Skeletal muscle satellite cell (primary cell): ENCODE measurements at regions not wholly inside any gene's neighbourhood (a gene's known extent, or its start where the extent isn't known, plus 50 kb on each side); places are given as distances from the start of the nearest gene placed in this dataset.

Experiments
- H3K27me3 ChIP-seq: 2 replicates; pipeline ENCODE4 v1.7.0; 2013; ENCODE audit warnings: low read length; ENCODE audit not compliant: control insufficient read depth, insufficient read depth
- H3K36me3 ChIP-seq: 2 replicates; pipeline ENCODE4 v1.7.0; 2013; ENCODE audit warnings: mild to moderate bottlenecking, control low read depth, low read length; ENCODE audit not compliant: insufficient read depth
- H3K4me1 ChIP-seq: 2 replicates; pipeline ENCODE4 v1.7.0; 2013; ENCODE audit warnings: low read length; ENCODE audit not compliant: control insufficient read depth, insufficient read depth
- H3K4me2 ChIP-seq: 2 replicates; pipeline ENCODE4 v1.7.0; 2013; ENCODE audit warnings: mild to moderate bottlenecking, low read length
- H3K4me3 ChIP-seq: 2 replicates; pipeline ENCODE4 v1.7.0; 2013; ENCODE audit warnings: low read length
- H3K9ac ChIP-seq: 2 replicates; pipeline ENCODE4 v1.7.0; 2013; ENCODE audit warnings: mild to moderate bottlenecking, low read depth, low read length, moderate library complexity
- H3K9me3 ChIP-seq: replicated peaks from 2 replicates; pipeline ENCODE4 v1.7.0; 2013; ENCODE audit warnings: mild to moderate bottlenecking, control low read depth, low read length

DNA sequence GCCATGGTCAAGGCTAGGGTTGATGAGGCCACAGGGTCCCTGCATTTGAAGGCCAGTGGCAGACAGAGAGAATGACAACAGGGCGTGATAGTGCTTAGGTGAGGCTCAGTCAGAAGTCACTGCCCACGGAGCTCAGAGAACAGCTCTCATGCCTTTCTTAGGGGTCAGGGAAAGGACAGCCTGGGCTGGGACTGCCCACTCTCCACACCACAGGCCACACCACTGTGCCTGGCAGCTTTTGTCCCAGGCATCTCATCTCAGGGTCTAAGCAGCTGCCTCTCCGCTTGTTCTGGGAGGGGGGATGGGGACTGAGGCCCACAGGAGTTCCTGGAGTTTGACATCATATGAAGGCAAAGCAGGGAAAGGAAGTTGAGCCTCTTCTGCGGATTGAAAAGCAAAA is 150.2 kb upstream of the B3GAT1 start:
- H3K36me3 ChIP-seq: no peaks in the 10 kb centered on the region
- no peaks in the 10 kb centered on the region for H3K4me1 ChIP-seq
- H3K4me2 ChIP-seq: no peak overlapping the region
- H3K4me3 ChIP-seq: no peak overlapping the region
- no peaks in the 10 kb centered on the region for H3K27me3 ChIP-seq
- peaks cover 27% of the 10 kb centered on the region for H3K9me3 ChIP-seq
- no peak overlapping the region for H3K9ac ChIP-seq

DNA sequence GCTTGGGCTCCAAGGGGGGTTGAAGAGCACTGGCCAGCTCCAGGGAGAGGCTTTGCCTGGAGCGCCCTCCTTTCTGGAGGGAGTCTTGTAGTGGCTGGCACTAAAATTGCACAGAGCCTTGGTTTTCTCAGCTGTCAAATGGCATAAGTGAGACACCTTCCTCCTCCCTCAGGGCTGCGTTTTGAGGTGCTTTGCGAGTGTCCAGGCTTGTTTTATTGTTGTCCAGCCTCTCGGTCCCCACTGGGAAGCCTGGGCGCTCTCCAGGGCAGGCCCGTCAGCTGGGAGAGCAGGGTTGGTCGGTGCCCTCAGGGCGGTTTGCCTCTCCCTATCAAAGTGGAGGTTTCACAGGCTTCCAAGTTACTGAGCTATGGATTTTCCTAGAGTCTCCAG is 149.3 kb upstream of the B3GAT1 start:
- H3K4me1 ChIP-seq: no peaks in the 10 kb centered on the region

DNA sequence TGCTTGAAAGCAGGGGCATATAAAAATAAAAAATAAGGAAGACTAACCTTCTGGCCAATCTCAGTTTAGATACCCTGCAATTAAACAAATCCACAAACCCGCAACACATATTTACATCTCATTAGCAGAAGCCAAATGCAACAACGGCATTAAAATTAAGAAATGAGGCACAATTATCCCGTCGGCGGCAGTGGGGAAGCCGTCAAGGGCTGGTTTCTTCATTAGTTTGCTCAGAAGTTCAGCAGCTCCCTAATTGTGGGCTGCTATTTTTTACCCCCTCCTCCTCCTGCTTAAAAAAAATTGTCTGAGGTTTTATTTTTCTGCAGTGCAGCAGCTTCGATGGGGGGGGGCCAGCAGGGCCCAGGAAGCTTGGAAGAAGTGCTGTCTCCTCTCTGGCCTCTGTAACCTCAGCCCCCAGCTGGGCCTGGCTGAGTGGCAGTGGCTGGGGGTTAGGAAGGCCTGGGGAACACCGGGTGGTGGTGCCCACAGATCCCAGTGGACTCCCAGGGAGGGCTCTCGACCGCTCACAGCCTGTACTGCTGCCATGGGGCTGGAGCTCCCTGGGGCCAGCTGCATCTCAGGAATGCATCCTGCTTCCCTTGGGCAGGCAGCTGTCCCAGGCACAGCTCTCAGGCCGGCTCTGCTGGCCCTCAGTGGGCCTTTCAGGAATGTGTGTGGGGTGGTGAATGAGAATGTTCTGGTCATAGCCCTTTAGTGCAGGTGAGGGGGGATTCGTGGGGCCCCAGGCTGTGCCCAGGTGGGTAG is 148.7 kb upstream of the B3GAT1 start:
- no peaks in the 10 kb centered on the region for H3K36me3 ChIP-seq
- H3K4me1 ChIP-seq: no peaks in the 10 kb centered on the region
- no peak overlapping the region for H3K4me3 ChIP-seq
- no peak overlapping the region for H3K9ac ChIP-seq
- no peaks in the 10 kb centered on the region for H3K27me3 ChIP-seq
- H3K4me2 ChIP-seq: no peak overlapping the region
- H3K9me3 ChIP-seq: peaks cover 29% of the 10 kb centered on the region

More for the DNA sequence above, 149.3 kb upstream of the B3GAT1 start:
- no peaks in the 10 kb centered on the region for H3K27me3 ChIP-seq
- peaks cover 31% of the 10 kb centered on the region for H3K9me3 ChIP-seq
- H3K4me3 ChIP-seq: no peak overlapping the region
- H3K36me3 ChIP-seq: no peaks in the 10 kb centered on the region
- no peak overlapping the region for H3K4me2 ChIP-seq
- H3K9ac ChIP-seq: no peak overlapping the region

GRCh38 chr11:134560066-134560465 is 148.0 kb upstream of the B3GAT1 start:
- Histone ChIP-seq H3K4me1 (no peaks in the 10 kb centered on the region), H3K9me3 (peaks cover 27% of the 10 kb centered on the region), H3K27me3 (no peaks in the 10 kb centered on the region), H3K36me3 (no peaks in the 10 kb centered on the region), H3K4me2 (no peak overlapping the region), H3K4me3 (no peak overlapping the region), H3K9ac (no peak overlapping the region)

DNA sequence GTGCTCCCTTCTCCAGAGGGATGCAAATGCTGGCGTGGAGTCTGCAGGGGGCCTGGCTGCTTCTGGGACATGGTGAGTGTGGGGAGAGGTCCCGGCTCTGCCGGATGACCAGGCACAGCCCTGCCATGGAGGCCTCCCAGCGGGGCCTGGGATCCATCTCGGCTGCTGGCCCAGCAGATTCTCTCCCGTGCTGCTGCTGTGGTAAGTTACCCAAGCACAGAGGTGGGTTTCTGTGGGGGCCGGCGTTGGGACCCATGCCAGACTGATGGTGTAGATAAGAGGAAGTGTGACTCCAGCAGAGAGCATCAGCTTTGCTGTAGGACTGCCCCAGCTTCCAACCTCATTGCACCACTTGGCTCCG is 147.5 kb upstream of the B3GAT1 start:
- Histone ChIP-seq H3K9me3 (peaks cover 30% of the 10 kb centered on the region), H3K36me3 (no peaks in the 10 kb centered on the region), H3K4me3 (no peak overlapping the region), H3K27me3 (no peaks in the 10 kb centered on the region), H3K4me1 (no peaks in the 10 kb centered on the region), H3K4me2 (no peak overlapping the region), H3K9ac (no peak overlapping the region)

GRCh38 chr11:134558916-134559601 is 147.0 kb upstream of the B3GAT1 start:
- H3K9ac ChIP-seq: no peak overlapping the region
- H3K4me3 ChIP-seq: no peak overlapping the region
- no peaks in the 10 kb centered on the region for H3K27me3 ChIP-seq
- H3K36me3 ChIP-seq: no peaks in the 10 kb centered on the region
- no peak overlapping the region for H3K4me2 ChIP-seq
- peaks cover 33% of the 10 kb centered on the region for H3K9me3 ChIP-seq
- no peaks in the 10 kb centered on the region for H3K4me1 ChIP-seq

GRCh38 chr11:134558258-134558835 is 146.3 kb upstream of the B3GAT1 start:
- Histone ChIP-seq H3K4me3 (no peak overlapping the region), H3K9ac (no peak overlapping the region), H3K4me2 (no peak overlapping the region), H3K36me3 (no peaks in the 10 kb centered on the region), H3K4me1 (no peaks in the 10 kb centered on the region), H3K27me3 (no peaks in the 10 kb centered on the region), H3K9me3 (peaks cover 33% of the 10 kb centered on the region)

DNA sequence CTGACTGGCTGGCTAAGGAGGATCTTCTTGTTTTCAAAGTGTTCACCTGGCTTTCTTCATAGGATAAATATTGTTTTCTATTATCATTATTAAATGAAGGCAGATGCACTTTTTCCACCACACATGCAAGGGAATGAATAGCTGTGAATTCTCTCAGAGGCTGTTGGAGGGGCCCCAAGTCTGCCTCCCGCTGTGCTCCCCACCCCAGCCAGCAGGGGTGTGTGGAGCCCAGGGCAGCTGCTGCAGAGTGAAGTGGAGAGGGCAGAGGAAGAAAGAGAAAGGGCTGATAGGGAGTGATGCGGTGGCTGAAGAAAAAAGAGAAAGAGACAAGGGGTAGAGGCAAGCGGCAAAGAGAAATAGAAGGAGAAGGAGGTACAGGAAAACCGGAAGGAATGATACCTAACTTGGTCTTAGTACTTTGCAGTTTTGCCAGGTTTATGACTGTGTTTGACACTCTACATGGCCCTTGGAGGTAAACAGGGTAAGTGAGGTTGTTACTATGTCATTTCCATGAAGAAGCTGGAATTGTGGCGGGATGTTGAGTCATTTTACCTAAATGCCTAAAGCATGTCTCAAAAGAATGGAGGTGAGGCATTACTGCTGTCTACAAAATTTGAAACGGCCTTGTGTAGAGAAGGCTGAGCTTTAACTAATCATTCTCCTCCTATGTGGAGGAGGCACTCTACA is 145.7 kb upstream of the B3GAT1 start:
- Histone ChIP-seq H3K4me1 (no peaks in the 10 kb centered on the region), H3K27me3 (no peaks in the 10 kb centered on the region), H3K9ac (no peak overlapping the region), H3K4me2 (no peak overlapping the region), H3K36me3 (no peaks in the 10 kb centered on the region), H3K9me3 (peaks cover 31% of the 10 kb centered on the region), H3K4me3 (no peak overlapping the region)

- Histone ChIP-seq H3K4me2 (no peak overlapping the region), H3K36me3 (no peaks in the 10 kb centered on the region), H3K9ac (no peak overlapping the region), H3K27me3 (no peaks in the 10 kb centered on the region), H3K9me3 (peaks cover 26% of the 10 kb centered on the region), H3K4me1 (no peaks in the 10 kb centered on the region), H3K4me3 (no peak overlapping the region)
Observed at GRCh38 chr11:134556186-134556585, 144.1 kb upstream of the B3GAT1 start.

DNA sequence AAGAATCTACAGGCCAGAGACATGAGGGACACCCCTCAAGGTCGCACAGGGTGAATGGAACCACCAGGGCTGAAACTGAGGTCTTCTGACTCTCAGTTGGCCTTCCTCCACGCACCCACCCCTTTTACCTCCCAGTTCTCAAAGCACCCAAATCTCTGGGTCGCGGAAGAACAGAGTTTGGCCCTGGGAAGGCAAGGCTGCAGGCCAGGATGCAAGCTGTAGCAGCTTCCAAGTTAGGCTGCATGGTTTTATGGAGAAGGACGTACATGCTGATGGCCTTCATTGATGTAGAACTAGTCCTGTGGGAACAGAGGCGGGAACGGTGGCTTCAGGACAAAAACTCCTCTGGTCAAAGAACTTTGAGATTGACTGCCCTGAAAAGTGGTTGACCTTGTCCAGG is 143.5 kb upstream of the B3GAT1 start:
- peaks cover 22% of the 10 kb centered on the region for H3K9me3 ChIP-seq
- no peaks in the 10 kb centered on the region for H3K4me1 ChIP-seq

GRCh38 chr11:134554861-134555260 is 142.8 kb upstream of the B3GAT1 start:
- Histone ChIP-seq H3K4me3 (no peak overlapping the region), H3K4me2 (no peak overlapping the region), H3K9ac (no peak overlapping the region), H3K27me3 (no peaks in the 10 kb centered on the region), H3K36me3 (no peaks in the 10 kb centered on the region), H3K4me1 (no peaks in the 10 kb centered on the region), H3K9me3 (peaks cover 21% of the 10 kb centered on the region)

More for the DNA sequence above, 143.5 kb upstream of the B3GAT1 start:
- Histone ChIP-seq H3K4me2 (no peak overlapping the region), H3K4me3 (no peak overlapping the region), H3K36me3 (no peaks in the 10 kb centered on the region), H3K27me3 (no peaks in the 10 kb centered on the region), H3K9ac (no peak overlapping the region)
